ENCODE measurements at regions not wholly inside any gene's neighbourhood (a gene's known extent, or its start where the extent isn't known, plus 50 kb on each side); places are given as distances from the start of the nearest gene placed in this dataset.

DNA sequence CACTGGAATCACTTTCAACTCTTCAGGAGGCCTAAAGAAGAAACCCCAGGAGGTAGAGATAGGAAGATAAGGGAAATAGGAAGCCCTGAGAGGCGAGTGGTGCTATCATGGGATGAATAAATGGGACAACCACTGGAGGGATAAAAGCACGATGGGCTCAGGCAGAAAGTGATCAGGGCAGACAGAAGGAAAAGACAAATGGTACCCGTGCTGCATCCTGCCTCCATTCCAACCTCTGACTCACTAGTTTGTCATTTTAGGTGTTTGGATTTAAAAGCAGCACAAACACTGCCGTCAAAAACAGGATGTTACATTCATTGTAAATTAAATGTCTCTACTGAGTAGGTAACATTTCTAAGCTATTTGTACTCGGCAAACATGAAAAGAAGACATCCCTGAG is 314.3 kb upstream of the HTR2A start:
- DNase-seq (ENCODE audit: low spot score) = no peak
- ATAC-seq = no peak

DNA sequence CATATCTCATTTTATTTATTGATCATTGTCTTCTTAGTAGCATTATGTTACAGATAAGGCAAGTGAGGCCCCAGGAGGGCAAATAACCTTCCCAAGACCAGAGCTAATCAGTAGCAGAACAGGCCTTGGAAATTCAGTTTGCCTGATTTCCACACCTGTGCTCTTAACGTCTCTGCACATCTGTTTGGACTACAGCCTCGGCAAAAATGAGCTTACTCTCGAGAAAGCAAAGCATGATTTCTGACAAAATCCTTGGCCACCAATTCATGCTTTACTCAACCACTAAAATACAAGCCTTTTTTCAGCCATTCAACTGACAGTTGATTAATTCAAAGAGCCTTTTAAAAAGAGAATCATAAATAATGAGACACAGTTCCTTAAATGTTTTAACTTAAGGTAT is 309.3 kb upstream of the HTR2A start:
- ATAC-seq (no peak), DNase-seq (ENCODE audit: low spot score) (no peak)

- ATAC-seq (no peak), DNase-seq (ENCODE audit: low spot score) (no peak)
These were observed 293.9 kb upstream of the HTR2A start for GRCh38 chr13:47190696-47191305.

DNA sequence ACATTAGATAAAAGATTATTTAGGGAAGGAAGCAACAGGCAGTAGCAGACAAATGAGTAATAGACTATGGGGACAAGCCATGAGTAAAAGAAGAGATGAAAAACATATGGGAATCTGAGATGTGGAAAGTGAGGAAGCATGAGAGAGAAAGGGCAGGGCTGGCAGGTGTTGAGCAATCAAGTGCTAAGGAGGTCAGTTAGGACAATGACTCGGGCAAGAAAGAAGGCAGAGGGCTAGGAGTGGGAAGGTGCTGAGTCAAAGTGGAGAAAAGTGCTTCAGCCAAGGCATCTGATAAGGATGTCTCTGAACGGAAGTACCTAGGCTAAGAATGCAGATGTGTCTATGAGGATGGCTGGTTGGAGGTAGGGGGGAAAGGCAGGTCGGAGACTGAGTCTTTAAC is 291.9 kb upstream of the HTR2A start:
- DNase-seq (ENCODE audit: low spot score) (no peak), ATAC-seq (no peak)

DNA sequence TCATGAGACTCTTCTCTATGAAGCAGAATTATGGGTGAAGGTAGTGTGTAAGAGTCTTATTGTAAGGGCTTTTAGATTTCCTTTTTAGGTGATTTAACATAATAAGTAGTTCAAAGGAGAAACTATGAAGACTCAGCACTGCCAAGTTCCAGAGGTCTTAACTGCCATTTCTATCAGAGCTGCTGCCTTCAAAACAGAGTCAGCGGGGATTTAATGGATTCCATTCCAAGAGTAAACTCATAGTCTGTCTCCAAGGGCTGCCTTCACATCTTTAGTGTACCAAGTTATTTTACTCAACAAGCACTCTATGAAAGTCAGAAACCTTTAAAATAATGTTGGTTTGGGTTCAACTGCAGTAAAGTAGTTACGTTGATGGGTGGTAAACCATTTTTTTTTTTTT is 289.6 kb upstream of the HTR2A start:
- ATAC-seq = no peak
- no peak for DNase-seq (ENCODE audit: low spot score)

GRCh38 chr13:47184321-47184720 is 287.5 kb upstream of the HTR2A start:
- no peak for DNase-seq (ENCODE audit: low spot score)
- no peak for ATAC-seq

GRCh38 chr13:47179321-47179720 is 282.5 kb upstream of the HTR2A start:
- DNase-seq (ENCODE audit: low spot score) (no peak), ATAC-seq (no peak)

GRCh38 chr13:47178090-47178950 is 281.5 kb upstream of the HTR2A start:
- DNase-seq (ENCODE audit: low spot score) (no peak), ATAC-seq (no peak)

GRCh38 chr13:47175172-47175866 is 278.5 kb upstream of the HTR2A start:
- no peak for ATAC-seq
- no peak for DNase-seq (ENCODE audit: low spot score)

GRCh38 chr13:47170971-47171370 is 274.1 kb upstream of the HTR2A start:
- ATAC-seq = no peak
- no peak for DNase-seq (ENCODE audit: low spot score)

GRCh38 chr13:47168618-47169017 is 271.8 kb upstream of the HTR2A start:
- ATAC-seq = no peak
- DNase-seq (ENCODE audit: low spot score) = no peak

DNA sequence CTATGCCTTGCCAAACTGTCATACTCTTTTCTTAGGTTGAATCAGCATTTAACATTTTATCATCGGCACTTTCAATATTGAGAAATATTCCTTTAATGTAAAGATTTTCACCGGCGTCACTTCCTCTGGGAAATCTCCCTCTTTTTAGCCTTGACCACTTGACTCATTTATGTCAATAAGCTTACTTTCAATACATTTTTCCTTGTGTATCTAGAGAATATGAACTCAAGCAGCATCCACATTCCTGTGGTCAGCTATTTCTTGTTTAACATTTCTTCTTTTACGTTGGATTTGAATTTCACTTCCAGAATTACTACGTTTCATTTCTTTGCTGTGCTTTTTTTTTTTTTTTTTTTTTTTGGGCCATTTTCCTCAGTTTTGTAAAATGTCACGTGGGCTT is 271.2 kb upstream of the HTR2A start:
- DNase-seq (ENCODE audit: low spot score) (no peak), ATAC-seq (no peak)

DNA sequence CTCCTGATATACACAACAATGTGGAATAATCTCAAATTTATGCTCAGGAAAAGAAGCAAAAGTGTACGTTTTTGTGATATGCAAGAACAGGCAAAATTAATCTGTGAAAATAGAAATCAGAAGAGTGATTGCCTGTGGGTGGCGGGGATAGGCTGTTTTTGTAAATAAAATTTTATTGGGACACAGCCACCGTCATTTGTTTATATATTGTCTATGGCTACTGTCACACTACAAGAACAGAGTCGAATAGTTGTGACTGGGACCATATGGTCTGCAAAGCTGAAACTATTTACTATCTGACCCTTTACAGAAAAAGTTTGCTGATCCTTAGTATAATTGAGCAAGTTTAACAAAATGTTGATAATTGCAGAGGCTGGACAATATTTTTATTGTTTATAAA is 269.5 kb upstream of the HTR2A start:
- ATAC-seq (no peak), DNase-seq (ENCODE audit: low spot score) (no peak)

GRCh38 chr13:47159853-47160550 is 263.1 kb upstream of the HTR2A start:
- DNase-seq (ENCODE audit: low spot score) (no peak), ATAC-seq (no peak)

- ATAC-seq (no peak), DNase-seq (ENCODE audit: low spot score) (no peak)
These were observed 261.7 kb upstream of the HTR2A start for GRCh38 chr13:47158593-47158992.

DNA sequence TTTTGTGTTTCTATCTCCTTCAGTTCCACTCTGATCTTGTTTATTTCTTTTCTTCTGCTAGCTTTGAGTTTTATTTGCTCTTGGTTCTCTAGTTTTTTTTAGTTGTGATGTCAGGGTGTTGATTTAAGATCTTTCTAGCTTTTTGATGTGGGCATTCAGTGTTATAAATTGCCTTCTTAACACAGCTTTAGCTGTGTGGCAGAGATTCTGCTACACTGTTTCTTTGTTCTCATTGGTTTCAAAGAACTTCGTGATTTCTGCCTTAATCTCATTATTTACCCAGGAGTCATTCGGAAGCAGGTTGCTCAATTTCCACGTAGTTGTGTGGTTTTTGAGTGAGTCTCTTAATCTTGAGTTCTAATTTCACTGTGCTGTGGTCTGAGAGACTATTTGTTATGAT is 251.7 kb upstream of the HTR2A start:
- DNase-seq (ENCODE audit: low spot score) = no peak
- ATAC-seq = no peak

GRCh38 chr13:47147812-47148119 is 250.9 kb upstream of the HTR2A start:
- DNase-seq (ENCODE audit: low spot score) (no peak), ATAC-seq (no peak)

GRCh38 chr13:47146991-47147811 is 250.3 kb upstream of the HTR2A start:
- ATAC-seq (no peak), DNase-seq (ENCODE audit: low spot score) (no peak)

GRCh38 chr13:47146136-47146535 is 249.3 kb upstream of the HTR2A start:
- ATAC-seq (no peak), DNase-seq (ENCODE audit: low spot score) (no peak)

GRCh38 chr13:47144782-47145181 is 247.9 kb upstream of the HTR2A start:
- DNase-seq (ENCODE audit: low spot score) (no peak), ATAC-seq (no peak)

- DNase-seq (ENCODE audit: low spot score) = no peak
These were observed 245.3 kb upstream of the HTR2A start for GRCh38 chr13:47142105-47142504.

More at GRCh38 chr13:47142105-47142504, 245.3 kb upstream of the HTR2A start:
- ATAC-seq = no peak
